B cell (primary cell): ENCODE measurements at regions not wholly inside any gene's neighbourhood (a gene's known extent, or its start where the extent isn't known, plus 50 kb on each side); places are given as distances from the start of the nearest gene placed in this dataset.

ENCODE experiments used
- ATAC-seq: fragments of 200-7000 bp; cut with Tn5 transposase; one replicate; pipeline ENCODE4 v1.10.0; 2021; ENCODE audit warnings: low read depth, mild to moderate bottlenecking, moderate number of reproducible peaks, moderate library complexity
- CTCF ChIA-PET: fragments of 350-600 bp; sonication (Branson Sonifier 250); formaldehyde crosslinking; loops from one replicate; lab custom pipeline; 2021; ENCODE audit warnings: antibody characterized with exemption, inconsistent platforms; lab: Charles Lee
- POLR2A ChIA-PET: fragments of 350-600 bp; sonication (Branson Sonifier 250); formaldehyde crosslinking; loops from one replicate; lab custom pipeline; 2021; ENCODE audit warnings: antibody characterized with exemption; lab: Charles Lee
- DNase-seq: peaks from one replicate; pipeline ENCODE4 v3.0.0; 2013
- H2AFZ ChIP-seq: 2 replicates; pipeline ENCODE4 v1.6.1; 2012; ENCODE audit warnings: mild to moderate bottlenecking, low read depth, low read length; ENCODE audit not compliant: insufficient read depth, poor library complexity, severe bottlenecking
- H3K27ac ChIP-seq, 2 donors: 1 replicate in 1 of 2; 2 replicates in 1 of 2; pipeline ENCODE4 v1.5.1; 2012 to 2013; ENCODE audit warnings: low read length in 2 of 2, mild to moderate bottlenecking in 2 of 2, moderate library complexity in 1 of 2
- H3K27me3 ChIP-seq, 4 experiments: fragments of 200-600 bp in 1 of 4; sonication (generic) in 1 of 4; replicated peaks in 1 of 4; 1 replicate in 2 of 4; 2 replicates in 2 of 4; pipeline versions ENCODE4 v1.6.1 to v1.7.0; 2013 to 2016; ENCODE audit warnings: low read length in 3 of 4, mild to moderate bottlenecking in 2 of 4, mixed read lengths in 1 of 4, moderate library complexity in 1 of 4; ENCODE audit not compliant: insufficient read depth in 4 of 4, control insufficient read depth in 3 of 4; ENCODE audit errors: control extremely low read depth in 1 of 4
- H3K36me3 ChIP-seq, 2 experiments: replicated peaks in 1 of 2; 1 replicate in 1 of 2; 2 replicates in 1 of 2; pipeline versions ENCODE4 v1.6.1 to v1.7.1; 2013; ENCODE audit warnings: low read length in 1 of 2; ENCODE audit not compliant: insufficient read depth in 2 of 2, control insufficient read depth in 1 of 2; ENCODE audit errors: control extremely low read depth in 1 of 2, extremely low read depth in 1 of 2
- H3K4me1 ChIP-seq, 2 donors: fragments of 200-600 bp in 1 of 2; sonication (generic) in 1 of 2; 1 replicate in 1 of 2; 2 replicates in 1 of 2; pipeline versions ENCODE4 v1.5.1 to v1.6.1; 2013 to 2017; ENCODE audit warnings: low read length in 2 of 2; ENCODE audit not compliant: control insufficient read depth in 2 of 2, insufficient read depth in 2 of 2
- H3K4me2 ChIP-seq: replicated peaks from 2 replicates; pipeline ENCODE3; 2012; ENCODE audit warnings: mild to moderate bottlenecking, low read depth, low read length; ENCODE audit not compliant: poor library complexity, severe bottlenecking
- H3K4me3 ChIP-seq, 5 experiments: fragments of 200-600 bp in 1 of 5; sonication (generic) in 1 of 5; 1 replicate in 3 of 5; 2 replicates in 2 of 5; pipeline versions ENCODE4 v1.5.1 to v1.7.0; 2011 to 2016; ENCODE audit warnings: low read length in 4 of 5, mild to moderate bottlenecking in 4 of 5, low read depth in 2 of 5, control low read depth in 1 of 5, moderate library complexity in 1 of 5; ENCODE audit not compliant: insufficient read depth in 1 of 5; ENCODE audit errors: control extremely low read depth in 1 of 5, extremely low read depth in 1 of 5
- H3K79me2 ChIP-seq: fragments of 200-600 bp; sonication (generic); one replicate; pipeline ENCODE4 v1.6.0; 2016; ENCODE audit warnings: low read length; ENCODE audit not compliant: control insufficient read depth, insufficient read depth
- H3K9ac ChIP-seq: fragments of 200-600 bp; sonication (generic); 2 replicates; pipeline ENCODE4 v1.6.1; 2017; ENCODE audit warnings: mild to moderate bottlenecking, low read length, moderate library complexity
- H3K9me3 ChIP-seq, 3 donors: one replicate each; pipeline versions ENCODE4 v1.6.1 to v1.7.1; 2013; ENCODE audit warnings: low read length in 2 of 3; ENCODE audit not compliant: control insufficient read depth in 2 of 3, insufficient read depth in 1 of 3; ENCODE audit errors: control extremely low read depth in 1 of 3
- H4K20me1 ChIP-seq: 2 replicates; pipeline ENCODE4 v1.6.0; 2012; ENCODE audit warnings: mild to moderate bottlenecking, low read length; ENCODE audit not compliant: insufficient read depth, control insufficient read depth, poor library complexity, severe bottlenecking
- H3K27ac Mint-ChIP-seq: one replicate; pipeline ENCODE4 v1.8.0; 2021; ENCODE audit warnings: mixed read lengths
- H3K27me3 Mint-ChIP-seq: one replicate; pipeline ENCODE4 v1.8.0; 2021; ENCODE audit warnings: mixed read lengths
- H3K4me1 Mint-ChIP-seq: one replicate; pipeline ENCODE4 v1.8.0; 2021; ENCODE audit warnings: mixed read lengths
- H3K4me3 Mint-ChIP-seq: one replicate; pipeline ENCODE4 v1.8.0; 2021; ENCODE audit warnings: mixed read lengths
- H3K9me3 Mint-ChIP-seq: one replicate; pipeline ENCODE4 v1.8.0; 2022; ENCODE audit warnings: mixed read lengths; ENCODE audit not compliant: insufficient read depth
- CTCF ChIP-seq: fragments of 200-600 bp; IDR thresholded peaks from one replicate; pipeline ENCODE4 v1.8.0; 2022; ENCODE audit warnings: antibody characterized with exemption, mild to moderate bottlenecking
- EZH2 ChIP-seq: IDR thresholded peaks from 2 replicates; pipeline ENCODE4 v1.6.1; 2012; ENCODE audit warnings: borderline replicate concordance, low read depth, mild to moderate bottlenecking, moderate library complexity, low read length; ENCODE audit not compliant: insufficient read depth, poor library complexity, severe bottlenecking
- WGBS: methylation state at CpG from one replicate; pipeline ENCODE4 v1.1.5; 2013; ENCODE audit warnings: missing lambda C conversion rate; ENCODE audit not compliant: insufficient coverage; 5-methylcytosine and 5-hydroxymethylcytosine counted together
- intact Hi-C: fragments of 100-400 bp; cut with micrococcal nuclease; formaldehyde crosslinking; loops from one replicate; pipeline ENCODE4 v1.10.0; 2022

- Mint-ChIP-seq H3K4me1 (no peaks in the 10 kb centered on the region), H3K27me3 (no peaks in the 10 kb centered on the region), H3K4me3 (no peak overlapping the region), H3K27ac (no peak overlapping the region), H3K9me3 (no peaks in the 10 kb centered on the region)
- DNase-seq (no peak), ATAC-seq (no peak)
- intact Hi-C loops: loop anchor here (5.0 kb wide), 1 partner anchor 1378 kb away; no protein-coding TSS in a partner anchor
- WGBS: no CpG with 5 or more reads among the region's 2 CpGs
- Histone ChIP-seq H3K4me3 (no peak overlapping the region), H3K36me3 (no peaks in the 10 kb centered on the region), H3K4me1 (no peaks in the 10 kb centered on the region), H3K9ac (no peak overlapping the region), H3K27ac (no peak overlapping the region), H3K79me2 (no peaks in the 10 kb centered on the region), H3K9me3 (peaks cover 0 to 11% (median 0%) of the 10 kb centered on the region in 3 donors), H3K27me3 (no peaks in the 10 kb centered on the region), H2AFZ (no peak overlapping the region), H4K20me1 (no peaks in the 10 kb centered on the region), H3K4me2 (no peak overlapping the region)
- CTCF ChIA-PET: no interaction called here
- POLR2A ChIA-PET: no interaction called here
- TF ChIP-seq CTCF (no peak), EZH2 (no peak)
Measured at GRCh38 chr2:215215637-215216036, 77.2 kb upstream of the ABCA12 start.

DNA sequence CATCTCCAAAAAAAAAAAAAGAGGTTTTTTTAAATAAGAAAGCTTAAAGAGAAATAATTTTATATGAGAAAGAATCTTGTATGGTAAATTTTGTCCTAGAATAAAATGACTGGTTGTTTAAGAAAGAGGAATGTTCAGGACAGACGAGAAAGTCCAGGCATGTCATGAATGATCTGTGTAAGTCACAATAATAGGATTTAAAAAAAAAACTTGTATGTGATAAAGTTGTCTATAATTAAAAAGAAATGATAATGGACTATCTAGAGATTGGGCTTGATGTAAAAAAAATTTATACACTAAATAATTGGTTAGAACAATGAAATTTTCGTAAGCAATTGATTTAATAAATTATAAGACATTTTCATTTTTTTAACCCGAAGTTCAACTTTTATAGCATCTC lies 71.7 kb upstream of the ABCA12 start:
- intact Hi-C loops: no loop called here
- Histone ChIP-seq H3K27ac (no peak overlapping the region), H3K36me3 (no peaks in the 10 kb centered on the region), H3K4me1 (no peaks in the 10 kb centered on the region), H3K27me3 (no peaks in the 10 kb centered on the region), H3K4me2 (no peak overlapping the region), H3K9me3 (peaks cover 0 to 17% (median 0%) of the 10 kb centered on the region in 3 donors), H4K20me1 (no peaks in the 10 kb centered on the region), H3K9ac (no peak overlapping the region), H3K4me3 (no peak overlapping the region), H3K79me2 (no peaks in the 10 kb centered on the region), H2AFZ (no peak overlapping the region)
- ATAC-seq (no peak), DNase-seq (no peak)
- ChIA-PET POLR2A (no interaction called here), CTCF (no interaction called here)
- TF ChIP-seq EZH2 (no peak), CTCF (no peak)
- Mint-ChIP-seq H3K27me3 (no peaks in the 10 kb centered on the region), H3K4me3 (no peak overlapping the region), H3K4me1 (no peaks in the 10 kb centered on the region), H3K27ac (no peak overlapping the region), H3K9me3 (peaks cover 3% of the 10 kb centered on the region)
- no CpG with 5 or more reads among the region's 3 CpGs for WGBS
